ENCODE measurements at regions not wholly inside any gene's neighbourhood (a gene's known extent, or its start where the extent isn't known, plus 50 kb on each side); places are given as distances from the start of the nearest gene placed in this dataset.

DNA sequence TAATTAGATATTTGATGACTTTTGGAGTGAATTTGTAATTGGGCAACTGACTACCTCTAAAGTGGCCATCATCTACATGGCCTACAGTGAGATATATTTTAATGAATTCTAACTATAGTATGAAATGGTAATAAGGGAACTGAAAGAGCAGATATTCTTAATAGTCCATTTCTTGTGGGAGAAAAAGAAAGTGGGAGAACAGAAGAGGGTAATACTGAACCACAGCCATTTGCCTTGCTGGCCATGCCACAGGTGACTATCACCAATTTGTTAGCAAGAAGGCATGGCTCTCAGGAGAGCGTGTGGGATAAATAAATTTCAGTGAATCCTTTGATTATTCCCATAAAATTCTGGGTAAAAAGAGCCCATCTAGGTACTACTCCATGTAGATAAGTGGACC lies 1074.0 kb upstream of the MAP3K7 start:
- TF ChIP-seq SUZ12 (IDR thresholded peaks at IDR 0.05; ENCODE audit: extremely low read depth, insufficient read depth, insufficient read length) (no peak), YY1 (IDR thresholded peaks at IDR 0.05; ENCODE audit: insufficient read depth, insufficient read length) (no peak), ZNF274 (IDR thresholded peaks at IDR 0.05; ENCODE audit: low read depth, low read length) (no peak)
